ENCODE measurements at regions not wholly inside any gene's neighbourhood (a gene's known extent, or its start where the extent isn't known, plus 50 kb on each side); places are given as distances from the start of the nearest gene placed in this dataset.

- no peak for DNase-seq (ENCODE audit: low spot score)
- intact Hi-C loops (cut with DNase I), result no loop called here
These were observed 137.3 kb upstream of the FRMD4A start for GRCh38 chr10:14468023-14468441.

GRCh38 chr10:14466257-14466656, 135.5 kb upstream of the FRMD4A start:
- intact Hi-C loops (cut with DNase I), result no loop called here
- no peak for DNase-seq (ENCODE audit: low spot score)

DNA sequence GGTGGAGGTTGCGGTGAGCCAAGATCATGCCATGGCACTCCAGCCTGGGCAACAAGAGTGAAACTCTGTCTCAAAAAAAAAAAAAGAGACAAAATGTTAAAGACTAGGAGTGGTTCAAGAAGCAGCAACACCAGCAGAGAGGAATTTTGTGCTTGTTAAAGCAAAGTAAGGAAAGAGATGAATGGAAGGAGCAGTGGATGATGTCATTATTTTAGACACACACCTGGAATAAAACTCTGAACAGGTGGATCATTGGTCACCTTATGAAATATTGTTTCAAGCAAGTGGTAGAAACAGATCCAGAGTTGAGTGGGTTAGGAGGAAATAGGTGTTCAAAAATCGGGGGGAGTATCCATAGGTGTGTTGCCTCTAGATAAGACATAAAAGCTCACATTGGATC, 129.7 kb upstream of the FRMD4A start:
- intact Hi-C loops (cut with DNase I), result no loop called here
- no peak for DNase-seq (ENCODE audit: low spot score)

DNA sequence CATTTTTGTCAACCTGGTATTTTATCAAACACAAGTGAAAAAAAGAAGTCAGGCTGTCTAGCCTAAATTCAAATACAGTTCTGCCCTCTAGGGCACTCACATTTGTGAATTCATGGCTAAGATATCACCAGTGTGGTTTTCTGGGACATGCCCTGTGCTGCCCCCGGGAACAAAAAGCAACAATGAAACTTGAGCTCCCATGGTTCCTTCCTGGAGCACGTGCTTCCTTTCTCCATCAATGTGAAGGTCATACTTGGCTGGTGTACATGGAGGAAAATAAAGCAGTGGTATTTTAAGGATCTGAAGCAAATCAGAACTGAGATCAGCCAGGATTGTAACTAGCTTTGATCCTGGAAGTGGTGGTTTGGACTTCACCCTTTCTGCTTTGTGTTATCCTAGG, 128.9 kb upstream of the FRMD4A start:
- DNase-seq (ENCODE audit: low spot score), result no peak
- intact Hi-C loops (cut with DNase I), result no loop called here

GRCh38 chr10:14456870-14457266, 126.1 kb upstream of the FRMD4A start:
- intact Hi-C loops (cut with DNase I), result no loop called here
- DNase-seq (ENCODE audit: low spot score), result no peak

DNA sequence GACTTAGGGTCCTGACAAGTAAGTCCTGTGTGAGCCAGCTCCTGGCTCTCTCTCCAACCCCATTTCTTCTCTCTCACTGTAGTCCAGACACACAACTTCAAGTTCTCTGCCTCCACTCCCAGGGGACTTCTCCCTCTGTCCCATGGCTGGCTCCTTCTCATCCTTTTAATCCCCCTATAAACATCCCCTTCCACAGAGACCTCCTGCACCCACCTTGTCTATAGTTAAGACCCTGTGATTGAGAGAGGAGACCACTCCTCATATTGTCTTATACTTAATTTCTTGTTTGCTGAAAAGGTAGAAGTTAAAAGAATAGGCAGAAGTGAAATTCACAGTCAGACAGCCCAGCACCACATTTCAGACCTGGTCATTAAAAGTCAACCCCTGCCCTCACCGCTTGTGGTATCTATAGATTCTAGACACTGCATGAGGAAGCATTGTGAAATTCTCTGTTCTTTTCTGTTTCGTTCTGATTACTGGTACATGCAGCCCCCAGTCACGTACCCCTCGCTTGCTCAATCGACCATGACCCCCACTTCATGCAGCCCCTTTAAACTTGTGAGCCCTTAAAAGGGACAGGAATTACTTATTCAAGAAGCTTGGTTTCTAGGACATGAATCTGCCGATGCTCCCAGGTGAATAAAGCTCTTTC, 125.6 kb upstream of the FRMD4A start:
- no peak for DNase-seq (ENCODE audit: low spot score)
- intact Hi-C loops (cut with DNase I), result no loop called here

DNA sequence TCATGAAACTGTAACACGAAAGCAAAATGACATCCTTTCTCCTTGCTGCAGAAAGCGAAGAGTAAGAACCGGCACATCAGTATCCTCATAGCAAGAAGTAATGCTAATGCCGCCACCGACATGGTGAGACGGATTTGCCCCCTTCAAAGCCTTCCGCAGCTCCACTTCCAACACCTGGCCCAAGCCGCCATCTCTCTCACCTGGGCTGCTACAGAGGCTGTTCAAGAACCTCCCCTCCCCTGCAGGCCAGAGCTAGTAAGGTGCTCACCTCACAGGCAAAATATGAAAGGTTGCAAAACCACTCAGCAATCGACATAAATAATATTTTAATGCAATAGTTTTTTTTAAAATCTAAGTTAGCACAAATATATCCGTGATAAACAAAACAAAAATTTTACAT, 123.9 kb upstream of the FRMD4A start:
- intact Hi-C loops (cut with DNase I), result no loop called here
- no peak for DNase-seq (ENCODE audit: low spot score)

DNA sequence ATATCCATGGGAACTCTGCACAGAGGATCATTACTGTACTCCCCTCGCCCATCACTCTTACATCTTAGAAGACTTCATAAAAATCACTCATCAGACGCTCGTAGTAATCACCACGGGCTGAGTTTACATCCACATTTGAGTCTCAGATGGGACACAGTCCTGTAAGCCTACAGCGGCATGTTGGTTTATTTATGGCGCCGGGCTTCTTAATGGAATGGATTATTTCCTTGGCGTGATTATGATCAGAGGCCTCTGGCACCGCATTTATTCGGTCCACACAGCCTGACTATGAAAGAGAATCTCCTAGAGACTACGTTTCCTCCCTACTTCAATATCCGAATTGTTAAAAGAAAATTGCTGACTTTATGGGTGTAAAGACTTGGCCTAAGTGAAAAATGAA, 123.5 kb upstream of the FRMD4A start:
- intact Hi-C loops (cut with DNase I), result no loop called here
- no peak for DNase-seq (ENCODE audit: low spot score)

DNA sequence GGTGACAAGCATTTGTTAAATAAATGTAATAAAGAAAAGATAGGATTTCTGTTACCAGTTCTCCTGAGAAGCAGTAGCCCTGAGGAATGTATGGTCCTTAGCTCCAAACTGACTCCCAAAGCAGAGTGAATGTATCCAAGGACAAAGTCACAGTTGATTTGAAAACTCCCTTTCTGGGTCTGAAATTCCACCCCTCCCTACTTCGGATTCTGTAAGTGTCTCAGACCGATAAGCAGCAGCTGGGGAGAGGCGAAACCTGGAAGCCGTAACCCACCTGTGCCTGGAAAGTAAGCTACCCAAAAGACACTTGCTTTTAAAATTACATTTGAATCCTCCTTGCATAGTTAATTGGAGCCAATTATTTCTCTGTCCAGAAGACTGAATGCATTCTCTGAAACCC, 122.9 kb upstream of the FRMD4A start:
- intact Hi-C loops (cut with DNase I), result no loop called here
- no peak for DNase-seq (ENCODE audit: low spot score)

DNA sequence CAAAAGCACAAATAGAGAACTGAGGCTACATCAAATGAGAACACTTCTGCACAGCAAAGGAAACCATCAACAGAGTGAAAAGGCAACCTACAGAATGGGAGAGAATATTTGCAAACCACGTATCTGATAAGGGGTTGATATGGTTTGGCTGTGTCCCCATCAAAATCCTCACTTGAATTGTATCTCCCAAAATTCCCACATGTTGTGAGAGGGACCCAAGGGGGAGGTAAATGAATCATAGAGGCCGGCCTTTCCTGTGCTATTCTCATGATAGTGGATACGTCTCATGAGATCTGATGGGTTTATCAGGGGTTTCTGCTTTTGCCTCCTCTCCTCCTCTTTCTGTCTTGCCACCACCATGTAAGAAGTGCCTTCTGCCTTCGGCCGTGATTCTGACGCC, 120.6 kb upstream of the FRMD4A start:
- intact Hi-C loops (cut with DNase I), result loop anchor here (2.0 kb wide), 1 partner anchor 55 kb away; no protein-coding TSS in a partner anchor
- no peak for DNase-seq (ENCODE audit: low spot score)

GRCh38 chr10:14450041-14450491, 119.3 kb upstream of the FRMD4A start:
- no peak for DNase-seq (ENCODE audit: low spot score)
- intact Hi-C loops (cut with DNase I), result loop anchor here (2.0 kb wide), 1 partner anchor 53 kb away; no protein-coding TSS in a partner anchor

DNA sequence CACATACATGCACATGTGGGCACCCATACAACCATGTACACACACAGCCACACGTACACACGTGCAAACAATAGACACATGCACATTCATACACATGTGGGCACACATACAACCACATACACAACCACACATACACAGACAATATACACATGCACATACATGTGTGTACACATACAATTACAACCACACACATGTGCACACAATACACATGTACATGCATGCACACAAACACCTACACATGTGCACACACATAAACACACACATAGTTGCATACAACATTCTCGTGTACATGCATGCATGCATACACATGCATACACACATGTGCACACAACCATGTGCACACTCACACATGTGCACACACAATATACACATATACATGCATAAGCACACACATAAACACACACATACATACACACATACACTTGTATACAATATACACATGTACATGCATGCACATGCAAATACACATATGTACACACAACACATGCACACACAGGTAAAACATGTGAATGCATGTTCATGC, 118.6 kb upstream of the FRMD4A start:
- DNase-seq (ENCODE audit: low spot score), result no peak
- intact Hi-C loops (cut with DNase I), result no loop called here

- intact Hi-C loops (cut with DNase I), result no loop called here
These were observed 117.7 kb upstream of the FRMD4A start for GRCh38 chr10:14448197-14448990.

DNA sequence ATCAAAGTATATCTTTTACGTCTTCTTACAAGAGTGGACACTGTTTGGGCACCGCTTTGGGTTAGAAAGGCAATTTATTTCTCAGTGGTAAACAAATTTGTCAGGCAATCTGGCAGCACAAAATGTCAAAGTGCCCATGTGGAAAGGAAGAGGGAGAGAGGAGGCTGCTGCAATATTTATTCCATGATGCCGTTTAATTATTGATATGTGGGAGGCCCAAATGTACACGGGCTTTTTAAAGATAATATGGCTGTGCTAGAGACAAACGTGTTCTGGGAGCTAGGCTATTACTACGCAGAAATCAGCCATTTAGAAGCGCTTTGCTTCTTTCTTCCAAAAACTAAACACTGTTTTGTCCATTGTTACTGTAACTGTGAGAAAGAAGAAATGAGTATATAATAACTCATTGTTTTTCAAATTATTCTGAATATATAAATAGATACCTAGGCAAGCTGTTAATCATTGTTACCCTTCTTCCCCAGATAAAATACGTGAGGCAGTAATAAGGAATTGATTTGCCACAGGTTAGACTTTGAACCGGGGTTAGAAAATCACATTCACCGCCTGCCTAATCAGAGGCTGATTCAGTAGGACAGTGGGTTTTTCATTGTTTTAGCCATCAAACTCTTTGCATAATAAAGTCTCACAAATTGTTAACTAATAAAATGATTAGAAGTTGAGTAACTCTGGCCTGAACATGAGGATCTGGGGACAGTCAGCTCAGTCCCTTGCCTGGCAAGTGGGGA, 116.5 kb upstream of the FRMD4A start:
- DNase-seq (ENCODE audit: low spot score), result no peak
- intact Hi-C loops (cut with DNase I), result no loop called here

More at GRCh38 chr10:14448197-14448990, 117.7 kb upstream of the FRMD4A start:
- no peak for DNase-seq (ENCODE audit: low spot score)

GRCh38 chr10:14439451-14440259, 108.9 kb upstream of the FRMD4A start:
- intact Hi-C loops (cut with DNase I), result no loop called here
- DNase-seq (ENCODE audit: low spot score), result no peak

GRCh38 chr10:14438576-14438975, 107.9 kb upstream of the FRMD4A start:
- no peak for DNase-seq (ENCODE audit: low spot score)
- intact Hi-C loops (cut with DNase I), result no loop called here

DNA sequence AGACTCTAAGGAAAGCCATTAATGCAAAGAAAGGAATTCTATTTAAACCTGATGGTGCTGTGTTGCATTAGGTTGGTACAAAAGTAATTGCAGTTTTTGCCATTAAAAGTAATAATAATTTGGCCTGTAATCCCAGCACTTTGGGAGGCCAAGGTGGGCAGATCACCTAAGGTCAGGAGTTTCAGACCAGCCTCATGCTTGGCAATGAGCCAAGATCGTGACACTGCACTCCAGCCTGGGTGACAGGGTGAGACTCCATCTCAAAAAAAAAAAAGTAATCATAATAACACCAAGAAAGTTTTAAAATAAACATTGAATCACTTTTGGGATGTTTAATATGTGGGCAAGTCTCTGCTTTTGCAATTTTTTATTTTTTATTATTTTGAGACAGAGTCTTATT, 107.3 kb upstream of the FRMD4A start:
- DNase-seq (ENCODE audit: low spot score), result no peak
- intact Hi-C loops (cut with DNase I), result no loop called here

DNA sequence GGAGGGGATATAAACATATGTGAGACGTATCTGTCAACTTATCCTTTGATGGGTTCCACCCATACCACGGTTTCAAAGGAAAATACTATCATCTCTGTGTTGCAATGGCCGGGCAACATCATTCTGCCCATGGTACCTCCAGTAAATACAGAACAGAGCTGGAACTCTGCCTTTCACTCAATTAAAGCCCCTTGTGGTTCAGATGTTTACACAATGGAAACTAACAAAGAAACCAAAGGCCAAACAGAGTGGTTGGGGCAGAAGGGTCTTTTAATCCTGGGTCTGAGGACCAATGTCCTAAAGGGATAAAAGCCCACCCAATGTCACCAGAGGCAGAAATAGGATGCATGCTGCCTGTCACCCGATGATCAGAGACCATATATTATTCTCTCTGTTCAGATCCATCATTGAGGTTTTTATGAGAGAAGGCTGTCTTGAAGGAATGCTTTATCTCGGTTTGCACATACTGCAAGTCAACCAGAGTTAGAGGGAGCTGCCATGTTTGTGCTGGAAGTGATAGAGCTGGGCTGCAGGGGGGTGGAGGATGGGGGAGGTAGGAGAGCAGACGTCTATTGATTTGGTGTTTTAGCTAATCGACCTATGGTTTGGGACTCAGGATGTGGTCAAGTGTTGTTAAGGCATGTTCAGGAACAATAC, 105.4 kb upstream of the FRMD4A start:
- intact Hi-C loops (cut with DNase I), result no loop called here
- no peak for DNase-seq (ENCODE audit: low spot score)

DNA sequence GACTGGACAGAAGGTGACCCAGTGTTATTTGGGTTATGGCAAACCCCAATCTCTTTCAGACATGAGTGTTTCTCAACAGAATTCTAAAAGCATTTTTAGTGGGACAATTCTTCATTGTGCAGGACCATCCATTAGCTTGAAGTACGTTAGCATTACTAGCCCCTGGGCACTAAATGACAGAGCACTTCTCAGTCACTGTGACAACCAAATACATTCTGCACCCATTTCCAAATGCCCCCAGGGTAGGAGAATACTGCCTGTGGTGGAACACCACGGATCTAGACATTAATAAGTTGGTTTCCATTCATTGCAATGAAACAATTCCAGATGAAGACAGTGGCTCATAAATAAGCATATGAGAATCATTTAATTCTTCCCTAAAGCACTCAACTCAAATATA, 102.4 kb upstream of the FRMD4A start:
- no peak for DNase-seq (ENCODE audit: low spot score)
- intact Hi-C loops (cut with DNase I), result no loop called here

Data from cardiac septum (tissue), 1 donor.